Left ventricle myocardium superior (tissue), 1 donor: ENCODE measurements at regions not wholly inside any gene's neighbourhood (a gene's known extent, or its start where the extent isn't known, plus 50 kb on each side); places are given as distances from the start of the nearest gene placed in this dataset.
"Not testable (repeated sequence)": the region's sequence is repeated elsewhere in the genome, so short reads cannot be mapped to it uniquely, and the experiment has no call there.

Experiments used
- ATAC-seq: fragments of 200-7000 bp; cut with Tn5 transposase; one replicate; pipeline ENCODE4 v1.9.1; 2020; ENCODE audit warnings: mild to moderate bottlenecking, moderate library complexity
- DNase-seq: peaks from one replicate; pipeline ENCODE4 v3.0.0-alpha.2; 2020
- intact Hi-C: fragments of 100-400 bp; cut with micrococcal nuclease; formaldehyde crosslinking; loops from one replicate; pipeline ENCODE4 v1.11.0; 2022
- donor health status: DM: no; HTN: yes; CAD: no; lungs with severe emphysema.

- intact Hi-C loops = no loop called here
- no peak for DNase-seq
- ATAC-seq = no peak
These were observed 335.2 kb downstream of the C3orf38 start for GRCh38 chr3:88485001-88485400.

- ATAC-seq, DNase-seq, intact Hi-C loops: not testable (repeated sequence)
These were observed 359.1 kb downstream of the C3orf38 start for GRCh38 chr3:88508818-88509217.

- intact Hi-C loops = no loop called here
- DNase-seq (no peak), ATAC-seq (no peak)
These were observed 359.8 kb downstream of the C3orf38 start for GRCh38 chr3:88509582-88509981.

- ATAC-seq = no peak
- DNase-seq = no peak
- intact Hi-C loops = no loop called here
These were observed 378.7 kb downstream of the C3orf38 start for GRCh38 chr3:88528494-88528893.

GRCh38 chr3:88534534-88534933 is 384.8 kb downstream of the C3orf38 start:
- ATAC-seq = no peak
- intact Hi-C loops = no loop called here
- DNase-seq = no peak

- DNase-seq (no peak), ATAC-seq (no peak)
- intact Hi-C loops = no loop called here
These were observed 385.8 kb downstream of the C3orf38 start for GRCh38 chr3:88535563-88535962.

- no peak for DNase-seq
- intact Hi-C loops = no loop called here
- no peak for ATAC-seq
These were observed 393.2 kb downstream of the C3orf38 start for GRCh38 chr3:88542916-88543315.

- ATAC-seq (no peak), DNase-seq (no peak)
- intact Hi-C loops = no loop called here
These were observed 422.7 kb downstream of the C3orf38 start for GRCh38 chr3:88572450-88572849.

- intact Hi-C loops = no loop called here
- ATAC-seq (no peak), DNase-seq (no peak)
These were observed 423.7 kb downstream of the C3orf38 start for GRCh38 chr3:88573472-88573871.

GRCh38 chr3:88574146-88574545 is 424.4 kb downstream of the C3orf38 start:
- ATAC-seq (no peak), DNase-seq (no peak)
- intact Hi-C loops = no loop called here

- intact Hi-C loops = no loop called here
- DNase-seq = no peak
- ATAC-seq = no peak
These were observed 434.7 kb downstream of the C3orf38 start for GRCh38 chr3:88584451-88584850.

GRCh38 chr3:88586121-88586640 is 436.4 kb downstream of the C3orf38 start:
- intact Hi-C loops = no loop called here
- DNase-seq = no peak
- ATAC-seq = no peak

GRCh38 chr3:88589138-88589537 is 439.4 kb downstream of the C3orf38 start:
- no peak for ATAC-seq

GRCh38 chr3:88595026-88595425 is 445.3 kb downstream of the C3orf38 start:
- intact Hi-C loops = no loop called here
- no peak for DNase-seq
- ATAC-seq = no peak

More at GRCh38 chr3:88589138-88589537, 439.4 kb downstream of the C3orf38 start:
- intact Hi-C loops = no loop called here
- DNase-seq = no peak

- ATAC-seq (no peak), DNase-seq (no peak)
- intact Hi-C loops = no loop called here
These were observed 446.7 kb downstream of the C3orf38 start for GRCh38 chr3:88596451-88596850.

- intact Hi-C loops = no loop called here
- DNase-seq = no peak
- no peak for ATAC-seq
These were observed 461.1 kb downstream of the C3orf38 start for GRCh38 chr3:88610820-88611219.

- intact Hi-C loops = no loop called here
- ATAC-seq (no peak), DNase-seq (no peak)
These were observed 462.1 kb downstream of the C3orf38 start for GRCh38 chr3:88611826-88612326.

- no peak for DNase-seq
- intact Hi-C loops = no loop called here
- ATAC-seq = no peak
These were observed 466.7 kb downstream of the C3orf38 start for GRCh38 chr3:88616413-88616812.

GRCh38 chr3:88617283-88617682 is 467.5 kb downstream of the C3orf38 start:
- DNase-seq (no peak), ATAC-seq (no peak)
- intact Hi-C loops = no loop called here

- no peak for DNase-seq
- intact Hi-C loops = no loop called here
- no peak for ATAC-seq
These were observed 468.4 kb downstream of the C3orf38 start for GRCh38 chr3:88618021-88618645.

- intact Hi-C loops = no loop called here
- no peak for ATAC-seq
- no peak for DNase-seq
These were observed 471.8 kb downstream of the C3orf38 start for GRCh38 chr3:88621586-88621985.
